Kidney epithelial cell (primary cell): ENCODE measurements at regions not wholly inside any gene's neighbourhood (a gene's known extent, or its start where the extent isn't known, plus 50 kb on each side); places are given as distances from the start of the nearest gene placed in this dataset.
"Not testable (repeated sequence)": the region's sequence is repeated elsewhere in the genome, so short reads cannot be mapped to it uniquely, and the experiment has no call there.

Source experiments
- DNase-seq: peaks from one replicate; pipeline ENCODE4 v3.0.0-alpha.2; 2010; ENCODE audit warnings: low read depth
- H3K27me3 ChIP-seq: 2 replicates; pipeline ENCODE4 v1.6.0; 2011; ENCODE audit warnings: low read length; ENCODE audit not compliant: control insufficient read depth, insufficient read depth
- H3K36me3 ChIP-seq: 2 replicates; pipeline ENCODE4 v1.5.1; 2011; ENCODE audit warnings: low read length; ENCODE audit not compliant: control insufficient read depth, insufficient read depth
- H3K4me3 ChIP-seq: 2 replicates; pipeline ENCODE4 v1.5.1; 2011; ENCODE audit warnings: low read depth, mild to moderate bottlenecking, control low read depth, low read length
- CTCF ChIP-seq: IDR thresholded peaks from 2 replicates; pipeline ENCODE4 v1.5.1; 2011; ENCODE audit warnings: mild to moderate bottlenecking, moderate library complexity, low read length, control low read depth, inconsistent platforms; ENCODE audit not compliant: insufficient read depth, poor library complexity, severe bottlenecking

- no peaks in the 10 kb centered on the region for H3K36me3 ChIP-seq
- H3K27me3 ChIP-seq, result no peaks in the 10 kb centered on the region
- no peak for TF ChIP-seq CTCF
- no peak overlapping the region for H3K4me3 ChIP-seq
- no peak for DNase-seq
These were observed 364.4 kb upstream of the API5 start for GRCh38 chr11:42947405-42947804.

- H3K36me3 ChIP-seq, DNase-seq, H3K27me3 ChIP-seq, H3K4me3 ChIP-seq: not testable (repeated sequence)
These were observed 361.9 kb upstream of the API5 start for GRCh38 chr11:42949738-42950376.

- no peaks in the 10 kb centered on the region for H3K36me3 ChIP-seq
- DNase-seq, result no peak
- TF ChIP-seq CTCF, result no peak
- H3K4me3 ChIP-seq, result no peak overlapping the region
- no peaks in the 10 kb centered on the region for H3K27me3 ChIP-seq
These were observed 360.5 kb upstream of the API5 start for GRCh38 chr11:42951266-42951665.

GRCh38 chr11:42957831-42958230 is 354.0 kb upstream of the API5 start:
- H3K4me3 ChIP-seq, result no peak overlapping the region
- TF ChIP-seq CTCF, result no peak

GRCh38 chr11:42958635-42959034 is 353.2 kb upstream of the API5 start:
- H3K27me3 ChIP-seq, result no peaks in the 10 kb centered on the region
- H3K36me3 ChIP-seq, result no peaks in the 10 kb centered on the region
- TF ChIP-seq CTCF, result no peak
- no peak for DNase-seq
- H3K4me3 ChIP-seq, result no peak overlapping the region

More at GRCh38 chr11:42957831-42958230, 354.0 kb upstream of the API5 start:
- no peak for DNase-seq
- Histone ChIP-seq H3K36me3 (no peaks in the 10 kb centered on the region), H3K27me3 (no peaks in the 10 kb centered on the region)

GRCh38 chr11:42960521-42961088 is 351.2 kb upstream of the API5 start:
- H3K27me3 ChIP-seq, result no peaks in the 10 kb centered on the region
- no peak for DNase-seq
- H3K4me3 ChIP-seq, result no peak overlapping the region
- no peak for TF ChIP-seq CTCF
- no peaks in the 10 kb centered on the region for H3K36me3 ChIP-seq
